Erythroblast (primary cell): ENCODE measurements at regions not wholly inside any gene's neighbourhood (a gene's known extent, or its start where the extent isn't known, plus 50 kb on each side); places are given as distances from the start of the nearest gene placed in this dataset.

Experiments
- GATA1 ChIP-seq: IDR thresholded peaks from 2 replicates; pipeline ENCODE4 v1.6.1; 2011; ENCODE audit warnings: low read depth, mild to moderate bottlenecking, control low read depth, low read length, moderate library complexity
- POLR2A ChIP-seq: IDR thresholded peaks from 2 replicates; pipeline ENCODE4 v1.6.1; 2011; ENCODE audit warnings: mild to moderate bottlenecking, low read length

- TF ChIP-seq POLR2A = no peak
- TF ChIP-seq GATA1 = no peak
These were observed 221.9 kb downstream of the SREK1 start for GRCh38 chr5:66365981-66366380.
